Astrocyte (in vitro differentiated cells and primary cell): ENCODE measurements at regions not wholly inside any gene's neighbourhood (a gene's known extent, or its start where the extent isn't known, plus 50 kb on each side); places are given as distances from the start of the nearest gene placed in this dataset.

ENCODE experiments used
- EZH2 ChIP-seq: IDR thresholded peaks from 2 replicates; pipeline ENCODE4 v1.6.1; 2012; ENCODE audit warnings: mild to moderate bottlenecking, low read length, inconsistent platforms; ENCODE audit not compliant: insufficient read depth
- TF ChIP-seq, protein P1 (sequence below): IDR thresholded peaks from 2 replicates; pipeline ENCODE4 v1.5.1; 2011; ENCODE audit warnings: low read depth, mild to moderate bottlenecking, inconsistent platforms, low read length, moderate library complexity; ENCODE audit not compliant: insufficient read depth

DNA sequence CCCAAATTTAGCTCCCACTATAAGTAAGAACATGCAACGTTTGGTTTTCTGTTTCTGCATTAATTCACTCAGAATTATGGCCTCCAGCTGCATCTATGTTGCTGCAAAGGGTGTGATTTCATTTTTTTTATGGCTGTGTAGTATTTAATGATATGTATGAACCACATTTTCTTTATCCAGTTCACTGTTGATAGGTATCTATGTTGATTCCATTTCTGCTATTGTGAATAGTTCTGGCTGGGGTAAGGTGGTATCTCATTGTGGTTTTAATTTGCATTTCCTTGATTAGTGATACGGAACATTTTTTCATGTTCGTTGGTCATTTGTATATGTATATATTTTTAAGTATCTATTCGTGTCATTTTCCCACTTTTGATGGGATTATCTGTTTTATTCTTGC lies 674.3 kb downstream of the NUP35 start:
- no peak for TF ChIP-seq EZH2
- TF ChIP-seq, protein P1, sequence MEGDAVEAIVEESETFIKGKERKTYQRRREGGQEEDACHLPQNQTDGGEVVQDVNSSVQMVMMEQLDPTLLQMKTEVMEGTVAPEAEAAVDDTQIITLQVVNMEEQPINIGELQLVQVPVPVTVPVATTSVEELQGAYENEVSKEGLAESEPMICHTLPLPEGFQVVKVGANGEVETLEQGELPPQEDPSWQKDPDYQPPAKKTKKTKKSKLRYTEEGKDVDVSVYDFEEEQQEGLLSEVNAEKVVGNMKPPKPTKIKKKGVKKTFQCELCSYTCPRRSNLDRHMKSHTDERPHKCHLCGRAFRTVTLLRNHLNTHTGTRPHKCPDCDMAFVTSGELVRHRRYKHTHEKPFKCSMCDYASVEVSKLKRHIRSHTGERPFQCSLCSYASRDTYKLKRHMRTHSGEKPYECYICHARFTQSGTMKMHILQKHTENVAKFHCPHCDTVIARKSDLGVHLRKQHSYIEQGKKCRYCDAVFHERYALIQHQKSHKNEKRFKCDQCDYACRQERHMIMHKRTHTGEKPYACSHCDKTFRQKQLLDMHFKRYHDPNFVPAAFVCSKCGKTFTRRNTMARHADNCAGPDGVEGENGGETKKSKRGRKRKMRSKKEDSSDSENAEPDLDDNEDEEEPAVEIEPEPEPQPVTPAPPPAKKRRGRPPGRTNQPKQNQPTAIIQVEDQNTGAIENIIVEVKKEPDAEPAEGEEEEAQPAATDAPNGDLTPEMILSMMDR: no peak
